D721Med (cell line): ENCODE measurements at regions not wholly inside any gene's neighbourhood (a gene's known extent, or its start where the extent isn't known, plus 50 kb on each side); places are given as distances from the start of the nearest gene placed in this dataset.

Experiments used
- DNase-seq: peaks from one replicate; pipeline ENCODE4 v3.0.0; 2011; ENCODE audit warnings: low spot score; ENCODE audit not compliant: insufficient read length
- FAIRE-seq: peaks from 2 replicates; lab custom pipeline; 2011; peaks lifted over from hg19 to GRCh38; lab: Jason Lieb, UNC
- TF ChIP-seq, protein P1 (sequence below): IDR thresholded peaks from 2 replicates; pipeline ENCODE4 v1.5.1; 2012; ENCODE audit warnings: mild to moderate bottlenecking, control low read depth; ENCODE audit not compliant: insufficient read depth; ENCODE audit errors: missing control alignments

DNA sequence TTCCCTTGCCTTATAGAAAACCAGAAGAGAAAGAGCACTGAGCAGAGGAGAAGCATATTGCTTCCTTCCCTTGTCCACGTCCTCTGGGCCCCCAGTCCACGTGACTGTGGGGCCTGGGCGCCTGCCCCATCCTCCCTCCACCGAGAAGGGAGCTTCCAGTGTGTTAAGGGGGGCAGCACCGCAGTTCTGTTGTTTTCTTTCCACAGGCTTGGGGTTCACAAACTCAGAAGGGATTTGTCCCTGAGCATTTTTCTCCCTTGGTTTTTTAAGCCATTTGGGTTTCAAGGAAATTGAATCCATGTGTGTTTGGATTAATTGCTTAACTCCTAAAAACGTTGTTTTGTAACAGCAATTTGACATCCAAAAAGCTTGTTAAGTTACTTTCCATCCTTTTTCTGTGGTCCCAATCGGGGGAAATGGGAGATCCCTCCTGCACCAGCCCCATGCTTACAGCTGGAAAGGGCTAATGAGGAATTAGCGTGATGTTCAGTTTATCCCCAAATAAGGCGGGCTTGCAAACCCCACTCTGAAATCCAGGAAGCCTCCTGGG is 347.5 kb upstream of the TNRC6C start:
- TF ChIP-seq, protein P1, sequence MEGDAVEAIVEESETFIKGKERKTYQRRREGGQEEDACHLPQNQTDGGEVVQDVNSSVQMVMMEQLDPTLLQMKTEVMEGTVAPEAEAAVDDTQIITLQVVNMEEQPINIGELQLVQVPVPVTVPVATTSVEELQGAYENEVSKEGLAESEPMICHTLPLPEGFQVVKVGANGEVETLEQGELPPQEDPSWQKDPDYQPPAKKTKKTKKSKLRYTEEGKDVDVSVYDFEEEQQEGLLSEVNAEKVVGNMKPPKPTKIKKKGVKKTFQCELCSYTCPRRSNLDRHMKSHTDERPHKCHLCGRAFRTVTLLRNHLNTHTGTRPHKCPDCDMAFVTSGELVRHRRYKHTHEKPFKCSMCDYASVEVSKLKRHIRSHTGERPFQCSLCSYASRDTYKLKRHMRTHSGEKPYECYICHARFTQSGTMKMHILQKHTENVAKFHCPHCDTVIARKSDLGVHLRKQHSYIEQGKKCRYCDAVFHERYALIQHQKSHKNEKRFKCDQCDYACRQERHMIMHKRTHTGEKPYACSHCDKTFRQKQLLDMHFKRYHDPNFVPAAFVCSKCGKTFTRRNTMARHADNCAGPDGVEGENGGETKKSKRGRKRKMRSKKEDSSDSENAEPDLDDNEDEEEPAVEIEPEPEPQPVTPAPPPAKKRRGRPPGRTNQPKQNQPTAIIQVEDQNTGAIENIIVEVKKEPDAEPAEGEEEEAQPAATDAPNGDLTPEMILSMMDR = no peak
- no peak for FAIRE-seq
- DNase-seq = no peak

DNA sequence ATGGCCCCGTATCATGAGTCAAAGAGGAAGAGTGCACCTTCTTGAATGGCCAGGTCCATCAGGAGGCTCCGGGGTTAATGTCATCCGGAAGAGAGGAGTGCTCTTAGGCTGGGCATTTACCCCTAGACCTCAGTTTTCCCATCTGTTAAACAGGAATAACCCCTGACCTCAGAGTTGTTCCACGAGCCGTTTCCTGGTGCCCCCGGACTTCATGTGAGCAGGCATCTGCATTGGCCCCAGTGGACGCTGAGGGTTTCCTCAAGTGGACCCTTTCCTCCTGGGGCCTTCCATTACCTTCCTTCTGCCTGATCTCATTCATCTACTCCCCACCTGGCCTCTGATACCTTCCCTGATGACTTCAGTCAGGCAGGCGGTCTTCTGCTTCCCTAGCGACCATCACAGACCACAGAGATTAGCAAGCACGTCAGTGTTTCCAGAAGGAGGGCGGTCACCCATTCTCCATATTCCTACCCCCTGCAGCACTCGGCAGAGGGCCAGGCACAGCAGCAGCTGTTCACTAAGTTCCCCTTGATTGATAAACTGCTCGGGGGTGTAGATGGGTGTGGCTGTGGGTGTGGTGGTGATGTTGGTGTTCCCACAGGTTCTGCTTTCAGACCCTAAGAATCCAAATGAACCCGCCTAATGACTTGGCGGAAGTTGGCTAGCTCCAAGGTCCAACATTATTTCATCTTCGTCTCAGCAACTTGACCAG is 346.6 kb upstream of the TNRC6C start:
- TF ChIP-seq, protein P1 = no peak
- DNase-seq (no peak), FAIRE-seq (no peak)

DNA sequence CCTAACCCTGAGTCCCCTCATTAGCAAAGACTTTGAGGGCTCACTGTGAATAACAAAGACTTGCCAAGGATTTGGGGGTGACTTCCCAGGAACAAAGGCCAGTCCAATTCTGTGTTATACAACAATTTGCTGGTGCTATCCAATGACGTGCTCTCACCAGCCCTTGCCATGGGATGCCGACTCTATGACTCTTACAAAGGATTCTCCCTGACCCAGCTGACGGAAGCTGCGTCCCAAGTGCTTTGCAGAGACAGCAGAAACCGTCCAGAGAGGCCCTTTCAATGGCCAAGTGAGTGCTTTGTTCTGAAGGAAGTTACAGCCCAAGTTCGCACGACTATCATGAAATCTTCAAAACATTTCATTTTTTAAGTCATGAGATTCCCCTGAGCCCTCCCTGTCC is 345.3 kb upstream of the TNRC6C start:
- DNase-seq (no peak), FAIRE-seq (no peak)
- TF ChIP-seq, protein P1 = no peak

DNA sequence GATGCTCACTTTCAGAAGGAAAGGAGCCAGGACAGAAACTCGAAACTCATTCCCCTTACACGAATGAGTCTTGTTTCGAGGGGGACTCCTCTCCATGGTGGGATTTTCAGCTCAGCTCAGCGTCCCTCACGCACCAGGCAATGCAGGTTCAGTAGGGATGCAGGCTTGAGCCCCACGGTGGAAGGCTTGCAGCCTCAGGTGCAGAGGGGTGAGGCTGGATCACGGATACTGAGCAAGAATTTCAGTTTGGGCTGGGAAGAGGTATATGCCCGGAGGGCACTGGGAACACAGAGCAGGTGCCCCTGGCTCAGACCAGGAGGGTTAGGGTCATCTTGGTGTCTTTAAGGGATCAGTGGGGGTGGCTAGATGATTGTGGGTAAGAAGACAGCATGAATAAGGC is 344.9 kb upstream of the TNRC6C start:
- FAIRE-seq = no peak

DNA sequence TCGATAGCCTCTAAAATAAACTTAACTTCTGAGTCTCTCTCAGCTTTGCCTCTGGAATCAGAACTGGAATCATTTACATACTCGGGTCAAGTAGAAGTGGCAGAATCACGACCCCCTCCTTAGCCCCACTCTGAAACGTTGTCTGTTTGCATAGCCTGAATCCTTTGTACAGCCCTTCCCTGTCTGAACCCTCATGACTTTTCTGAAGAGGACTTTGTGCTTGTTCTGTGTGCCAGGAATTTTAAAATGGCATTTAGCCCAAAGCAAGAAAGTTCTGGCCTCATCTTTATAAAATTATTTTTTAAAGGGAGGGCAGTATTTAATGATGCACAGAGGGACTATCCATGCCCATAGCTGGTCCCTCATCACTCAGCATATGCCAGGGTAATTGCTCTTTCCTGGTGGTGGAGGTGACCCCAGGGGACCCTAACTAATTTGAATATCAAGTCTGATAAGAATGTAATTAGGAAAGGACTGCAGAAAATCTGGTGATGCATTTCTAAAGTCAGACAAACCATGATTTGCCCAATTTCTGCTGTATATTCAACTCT is 342.7 kb upstream of the TNRC6C start:
- TF ChIP-seq, protein P1 = no peak
- FAIRE-seq (no peak), DNase-seq (no peak)

More for the DNA sequence above, 344.9 kb upstream of the TNRC6C start:
- TF ChIP-seq, protein P1 = no peak
- no peak for DNase-seq

DNA sequence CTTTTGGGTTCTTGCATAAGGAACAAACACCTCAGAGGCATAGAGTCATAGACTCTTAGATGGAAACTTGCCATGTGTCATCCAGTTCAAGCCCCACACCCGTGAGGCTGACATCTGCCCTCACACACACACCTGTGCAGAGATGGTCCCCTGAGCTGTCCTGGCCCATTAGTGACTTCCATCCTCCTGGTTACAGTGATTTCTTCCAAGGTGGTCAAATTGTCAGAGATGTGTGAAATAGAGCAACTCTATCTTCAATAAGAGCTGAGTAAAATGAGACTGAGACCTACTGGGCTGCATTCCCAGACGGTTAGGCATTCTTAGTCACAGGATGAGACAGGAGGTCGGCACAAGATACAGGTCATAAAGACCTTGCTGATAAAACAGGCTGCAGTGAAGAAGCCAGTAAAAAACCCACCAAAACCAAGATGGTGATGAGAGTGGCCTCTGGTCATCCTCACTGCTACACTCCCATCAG is 342.2 kb upstream of the TNRC6C start:
- DNase-seq (no peak), FAIRE-seq (no peak)
- TF ChIP-seq, protein P1 = no peak

DNA sequence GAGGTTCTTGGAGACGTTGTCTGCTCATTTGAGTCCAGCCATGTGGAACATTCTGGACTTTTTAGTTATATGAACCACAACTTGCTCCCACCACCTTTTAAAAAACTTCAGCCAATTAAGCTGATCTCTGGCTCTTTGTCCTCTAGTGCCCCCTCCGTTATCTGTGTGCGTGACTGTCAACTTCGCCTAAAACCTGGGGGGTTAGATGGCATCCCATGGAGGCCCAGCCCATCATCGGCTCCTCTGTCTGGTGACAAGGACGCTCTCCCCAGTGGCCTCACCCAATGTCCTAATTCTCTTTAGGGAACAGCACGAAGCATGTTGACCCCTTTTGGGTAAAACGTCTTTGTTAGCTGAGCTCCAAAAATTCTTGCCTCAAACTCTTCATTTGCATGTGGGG is 341.0 kb upstream of the TNRC6C start:
- TF ChIP-seq, protein P1 = no peak
- DNase-seq (no peak), FAIRE-seq (no peak)
